ENCODE measurements at regions not wholly inside any gene's neighbourhood (a gene's known extent, or its start where the extent isn't known, plus 50 kb on each side); places are given as distances from the start of the nearest gene placed in this dataset.
"Not testable (repeated sequence)": the region's sequence is repeated elsewhere in the genome, so short reads cannot be mapped to it uniquely, and the experiment has no call there.

- no peak for ATAC-seq
Observed at GRCh38 chr1:5730272-5731109, 261.7 kb downstream of the NPHP4 start.

DNA sequence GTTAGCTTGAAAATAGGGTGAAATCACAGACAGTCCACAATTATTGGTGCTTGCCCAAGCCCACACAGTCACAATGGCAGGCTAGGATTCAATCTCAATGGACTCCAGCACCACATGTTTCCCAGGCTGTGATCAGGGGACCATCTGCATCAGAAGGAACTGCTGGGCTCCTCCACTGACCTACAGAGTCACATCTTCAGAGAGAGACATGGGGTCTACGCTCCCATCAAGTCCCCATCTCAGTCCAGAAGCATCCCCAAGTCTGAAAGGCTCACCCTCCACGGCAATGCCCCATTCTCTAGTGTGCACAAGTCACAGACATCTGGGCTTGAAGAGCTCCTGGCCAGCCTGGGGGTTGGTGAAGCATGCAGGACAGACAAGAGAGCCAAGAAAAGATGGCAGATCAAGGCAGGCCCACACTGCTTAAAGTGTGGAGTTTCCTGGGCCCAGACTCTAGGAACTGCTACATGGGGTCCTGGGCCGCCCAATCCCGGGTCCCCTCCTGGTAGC, 262.5 kb downstream of the NPHP4 start:
- no peak for ATAC-seq

DNA sequence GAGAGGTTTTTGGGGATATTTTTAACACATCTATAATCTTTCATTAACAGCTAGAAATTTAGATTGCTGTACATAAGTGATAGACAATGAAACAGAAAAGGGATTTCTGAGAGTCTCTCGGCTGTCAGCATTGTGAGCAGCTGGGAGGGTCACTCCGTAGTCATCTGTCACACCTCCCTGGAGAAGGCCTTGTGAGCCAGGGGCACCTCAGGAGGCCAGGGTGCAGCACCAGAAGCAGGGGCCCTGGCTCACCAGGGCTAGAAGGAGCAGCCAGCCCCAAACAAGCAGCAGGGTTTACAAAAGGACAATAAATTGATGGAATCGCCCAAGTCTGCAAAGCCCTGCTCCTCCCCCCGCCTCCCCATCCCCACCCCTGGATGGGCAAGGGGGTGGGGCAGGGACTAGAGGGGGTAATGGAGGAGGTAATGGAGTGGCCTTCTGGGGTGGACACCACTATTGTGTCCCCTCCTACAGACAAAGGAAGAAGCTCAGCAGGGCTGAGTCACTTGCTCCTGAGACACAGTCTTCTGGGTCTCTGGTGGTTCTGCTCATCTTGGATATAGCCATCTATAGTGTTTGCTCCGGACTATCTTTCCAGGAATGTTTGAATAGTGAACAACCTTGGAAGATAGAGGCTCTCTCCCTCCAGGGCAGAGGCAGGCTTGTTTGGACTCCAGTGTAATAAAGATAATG, 263.4 kb downstream of the NPHP4 start:
- ATAC-seq: no peak

GRCh38 chr1:5727871-5728643, 264.2 kb downstream of the NPHP4 start:
- no peak for ATAC-seq

- ATAC-seq: no peak
Observed at GRCh38 chr1:5727191-5727590, 265.0 kb downstream of the NPHP4 start.

- ATAC-seq: not testable (repeated sequence)
Observed at GRCh38 chr1:5726586-5727184, 265.5 kb downstream of the NPHP4 start.

- ATAC-seq: no peak
Observed at GRCh38 chr1:5725855-5726585, 266.2 kb downstream of the NPHP4 start.

- ATAC-seq: no peak
Observed at GRCh38 chr1:5725406-5725805, 266.8 kb downstream of the NPHP4 start.

GRCh38 chr1:5724847-5725246, 267.4 kb downstream of the NPHP4 start:
- no peak for ATAC-seq

- ATAC-seq: no peak
Observed at GRCh38 chr1:5722635-5723164, 269.5 kb downstream of the NPHP4 start.

- ATAC-seq: no peak
Observed at GRCh38 chr1:5721634-5722215, 270.5 kb downstream of the NPHP4 start.

DNA sequence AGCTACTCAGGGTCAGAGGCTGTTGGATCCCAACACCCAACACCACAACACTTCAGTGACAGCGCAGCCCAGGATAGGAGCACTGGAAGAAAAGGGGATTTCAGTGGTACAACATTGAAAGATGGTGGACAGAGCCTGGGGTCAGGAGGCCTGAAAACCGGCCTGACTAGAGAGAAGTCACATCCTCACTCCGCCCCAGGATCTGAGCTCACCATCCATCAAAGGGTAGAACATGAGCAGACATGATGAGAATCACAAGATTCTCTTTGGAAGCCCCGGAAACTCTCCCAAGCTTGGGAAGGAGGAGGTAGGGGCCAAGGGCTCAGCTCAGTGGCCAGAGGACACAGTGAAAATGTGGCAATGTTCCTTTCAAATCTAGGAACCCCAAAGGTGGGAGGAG, 271.3 kb downstream of the NPHP4 start:
- no peak for ATAC-seq

DNA sequence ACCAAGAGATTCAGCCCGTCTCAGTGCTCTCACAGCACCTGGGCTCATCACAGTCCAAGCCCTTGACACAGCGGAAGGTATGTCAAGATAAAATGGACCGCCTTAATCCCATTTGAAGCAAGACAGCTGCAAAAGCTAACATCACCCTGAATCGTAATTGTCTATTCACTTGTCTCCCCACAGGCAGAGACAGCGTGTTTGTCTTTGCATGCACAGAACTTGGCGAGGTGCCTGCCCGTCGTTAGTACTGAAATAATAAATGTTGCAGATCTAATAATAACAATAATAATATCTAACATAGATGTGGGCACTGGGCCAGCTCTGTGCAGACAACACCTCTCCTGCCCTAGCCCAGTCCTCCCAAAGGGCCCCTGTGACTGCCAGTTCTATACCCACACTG, 271.7 kb downstream of the NPHP4 start:
- no peak for ATAC-seq

DNA sequence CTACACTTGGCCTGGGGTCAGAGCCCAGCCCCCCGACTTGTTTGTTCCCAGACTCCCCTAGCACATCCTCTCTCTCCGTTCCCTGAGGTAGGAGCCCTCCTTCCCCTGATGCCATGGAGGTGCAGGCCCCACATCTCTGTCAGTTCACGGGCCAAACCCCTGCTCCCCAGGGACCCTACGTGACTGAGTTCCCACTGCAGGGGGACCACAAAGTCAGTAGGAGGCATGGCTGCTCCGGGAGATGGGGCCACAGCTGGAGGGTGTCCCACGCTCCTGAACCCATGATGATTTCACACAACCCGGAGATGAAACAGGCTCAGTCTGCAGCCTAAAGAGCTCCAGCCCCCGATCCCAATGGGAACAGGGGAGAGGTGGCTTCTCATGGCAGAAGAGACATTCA, 272.2 kb downstream of the NPHP4 start:
- no peak for ATAC-seq

DNA sequence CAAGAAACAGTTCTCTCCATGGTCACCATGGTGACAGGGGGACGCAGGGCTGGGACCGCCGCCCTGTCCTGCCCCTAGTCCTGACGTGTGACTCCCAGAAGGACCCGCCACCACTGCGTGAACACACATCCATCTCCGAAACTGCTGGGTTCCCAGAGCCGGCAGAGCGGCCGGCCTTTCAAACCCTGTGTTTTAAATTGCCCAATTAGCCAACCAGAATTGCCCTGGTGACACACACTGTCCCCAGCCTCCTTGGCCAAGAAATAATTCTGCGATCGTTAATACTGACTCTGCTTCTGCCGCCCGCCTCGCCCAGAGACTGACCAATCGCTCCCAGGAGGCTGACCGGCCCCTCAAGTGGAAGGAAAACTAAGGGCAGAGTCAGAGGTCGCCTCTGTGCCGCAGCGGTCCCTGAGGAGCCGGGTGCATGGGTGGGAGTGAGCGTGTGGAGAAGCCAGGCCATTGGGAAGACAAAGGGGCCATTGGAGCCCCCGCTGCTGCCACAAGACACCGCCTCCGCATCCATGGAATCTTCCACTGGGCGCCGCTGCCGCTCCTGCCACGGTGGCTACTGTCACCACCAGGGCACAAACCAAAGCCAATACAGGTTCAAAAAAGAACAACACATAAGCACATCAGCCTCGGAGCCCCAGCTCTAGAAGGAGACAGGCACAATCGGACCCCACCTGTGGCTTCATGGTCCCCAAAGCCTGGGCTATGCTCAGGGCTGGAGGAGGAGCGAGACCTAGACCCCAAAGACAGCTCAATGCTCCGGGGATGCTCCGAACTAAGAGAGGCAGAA, 273.2 kb downstream of the NPHP4 start:
- ATAC-seq: no peak

GRCh38 chr1:5717031-5717682, 275.1 kb downstream of the NPHP4 start:
- ATAC-seq: no peak

- no peak for ATAC-seq
Observed at GRCh38 chr1:5716126-5716525, 276.1 kb downstream of the NPHP4 start.

DNA sequence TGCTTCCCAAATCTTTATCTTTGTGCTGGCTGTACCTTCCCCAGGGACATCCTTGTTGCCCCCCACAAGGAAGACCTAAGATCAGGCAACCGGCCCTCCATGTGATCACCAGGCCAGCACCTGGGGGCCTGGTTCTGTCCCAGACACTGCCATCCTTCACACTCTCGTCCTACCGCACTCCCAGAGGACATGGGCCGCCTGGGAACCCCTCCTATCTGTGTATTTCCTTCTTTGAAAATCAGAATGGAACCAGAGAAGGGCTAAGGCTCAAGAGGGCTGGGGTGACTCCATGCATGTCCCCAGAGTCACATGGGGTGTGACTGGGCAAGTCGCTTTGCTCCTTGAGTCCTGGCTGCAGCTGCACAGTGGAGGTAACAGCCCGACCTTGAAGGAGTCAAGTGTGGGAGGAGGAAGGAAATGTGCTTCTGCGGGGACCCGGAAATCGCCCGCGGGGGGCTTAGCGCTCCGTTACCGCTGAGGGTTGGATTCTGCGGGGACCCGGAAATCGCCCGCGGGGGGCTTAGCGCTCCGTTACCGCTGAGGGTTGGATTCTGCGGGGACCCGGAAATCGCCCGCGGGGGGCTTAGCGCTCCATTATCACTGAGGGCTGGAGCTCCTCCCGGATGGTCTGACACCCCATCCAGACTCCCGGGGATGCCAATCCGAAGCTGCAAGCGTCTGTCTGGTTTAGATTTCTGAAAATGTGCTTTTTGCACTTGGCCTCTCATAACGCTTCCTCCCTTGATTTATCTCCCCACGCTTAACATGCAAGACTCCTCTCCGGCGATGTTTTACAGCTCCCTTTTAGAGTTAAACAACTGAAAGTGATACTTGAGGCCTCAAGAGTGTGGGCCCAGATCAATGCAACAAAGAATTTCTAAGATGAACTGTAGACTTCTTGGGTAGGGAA, 278.9 kb downstream of the NPHP4 start:
- no peak for ATAC-seq
